Epithelial cell of esophagus (primary cell): ENCODE measurements at regions not wholly inside any gene's neighbourhood (a gene's known extent, or its start where the extent isn't known, plus 50 kb on each side); places are given as distances from the start of the nearest gene placed in this dataset.

Experiments used
- DNase-seq: peaks from one replicate; pipeline ENCODE4 v3.0.0; 2010; ENCODE audit warnings: low read depth
- H3K4me3 ChIP-seq: 2 replicates; pipeline ENCODE4 v1.5.1; 2011; ENCODE audit warnings: mild to moderate bottlenecking, low read length, control low read depth
- TF ChIP-seq, protein P1 (sequence below): IDR thresholded peaks from 2 replicates; pipeline ENCODE4 v1.5.1; 2011; ENCODE audit warnings: low read depth, mild to moderate bottlenecking, low read length, control low read depth, inconsistent platforms; ENCODE audit not compliant: insufficient read depth; ENCODE audit errors: missing control alignments

DNA sequence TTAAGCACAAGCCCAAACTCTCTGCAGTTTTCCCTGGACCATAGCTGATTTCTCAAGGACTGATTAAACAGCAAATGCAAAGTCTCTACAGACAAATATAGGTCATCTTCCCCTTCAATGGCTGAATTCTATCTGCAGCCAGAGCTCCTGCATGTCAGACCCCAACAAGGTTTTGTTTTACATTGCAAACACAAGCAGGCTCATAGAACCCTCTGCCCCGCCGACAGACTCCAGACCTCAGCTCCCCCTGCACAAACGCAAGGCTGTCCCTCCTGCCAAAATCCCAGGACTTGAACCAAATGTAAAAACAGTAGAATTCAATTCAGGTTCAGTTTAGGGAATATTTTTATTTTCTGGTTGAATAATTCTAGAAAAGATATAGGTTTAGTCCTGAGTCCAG, 526.7 kb upstream of the TRPC7 start:
- no peak overlapping the region for H3K4me3 ChIP-seq
- no peak for DNase-seq
- TF ChIP-seq, protein P1, sequence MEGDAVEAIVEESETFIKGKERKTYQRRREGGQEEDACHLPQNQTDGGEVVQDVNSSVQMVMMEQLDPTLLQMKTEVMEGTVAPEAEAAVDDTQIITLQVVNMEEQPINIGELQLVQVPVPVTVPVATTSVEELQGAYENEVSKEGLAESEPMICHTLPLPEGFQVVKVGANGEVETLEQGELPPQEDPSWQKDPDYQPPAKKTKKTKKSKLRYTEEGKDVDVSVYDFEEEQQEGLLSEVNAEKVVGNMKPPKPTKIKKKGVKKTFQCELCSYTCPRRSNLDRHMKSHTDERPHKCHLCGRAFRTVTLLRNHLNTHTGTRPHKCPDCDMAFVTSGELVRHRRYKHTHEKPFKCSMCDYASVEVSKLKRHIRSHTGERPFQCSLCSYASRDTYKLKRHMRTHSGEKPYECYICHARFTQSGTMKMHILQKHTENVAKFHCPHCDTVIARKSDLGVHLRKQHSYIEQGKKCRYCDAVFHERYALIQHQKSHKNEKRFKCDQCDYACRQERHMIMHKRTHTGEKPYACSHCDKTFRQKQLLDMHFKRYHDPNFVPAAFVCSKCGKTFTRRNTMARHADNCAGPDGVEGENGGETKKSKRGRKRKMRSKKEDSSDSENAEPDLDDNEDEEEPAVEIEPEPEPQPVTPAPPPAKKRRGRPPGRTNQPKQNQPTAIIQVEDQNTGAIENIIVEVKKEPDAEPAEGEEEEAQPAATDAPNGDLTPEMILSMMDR, result no peak

DNA sequence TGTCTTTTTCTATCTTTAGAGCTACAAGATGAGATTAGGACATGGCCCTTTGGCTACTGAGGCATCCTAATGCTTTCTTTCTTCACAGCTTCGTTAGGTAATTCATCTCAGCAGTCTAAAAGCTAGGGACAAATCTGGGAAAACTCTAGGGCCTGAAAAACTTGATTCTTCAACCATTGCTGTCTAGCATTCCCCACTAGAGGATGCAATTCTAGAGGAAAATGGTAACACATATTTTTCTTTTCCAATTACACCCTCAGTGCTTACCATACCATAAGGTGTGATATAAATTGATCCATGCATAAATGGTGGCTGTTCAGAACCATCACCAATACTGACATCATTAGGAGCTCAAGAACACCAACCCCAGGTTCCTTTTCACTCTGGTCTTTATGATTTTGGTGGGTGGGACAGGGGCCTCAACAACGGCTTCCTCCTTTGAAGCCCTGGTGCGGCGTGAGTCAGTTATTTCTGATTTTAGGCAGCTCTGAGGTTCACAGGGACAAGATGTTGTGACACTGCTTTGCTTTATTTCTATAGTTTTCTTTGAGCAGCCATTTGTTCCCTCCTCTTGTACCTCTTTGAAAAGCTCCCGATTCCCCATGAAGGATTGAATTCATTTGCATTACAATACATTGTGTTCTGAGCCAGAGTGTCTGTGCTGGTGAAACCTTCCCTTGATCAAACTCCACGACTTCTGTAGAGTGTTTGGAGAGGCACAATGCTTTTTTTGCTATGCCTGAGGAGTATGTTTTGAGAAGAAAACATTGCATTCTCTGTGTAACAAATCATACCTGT, 526.0 kb upstream of the TRPC7 start:
- no peak overlapping the region for H3K4me3 ChIP-seq
- TF ChIP-seq, protein P1, result no peak
- no peak for DNase-seq

DNA sequence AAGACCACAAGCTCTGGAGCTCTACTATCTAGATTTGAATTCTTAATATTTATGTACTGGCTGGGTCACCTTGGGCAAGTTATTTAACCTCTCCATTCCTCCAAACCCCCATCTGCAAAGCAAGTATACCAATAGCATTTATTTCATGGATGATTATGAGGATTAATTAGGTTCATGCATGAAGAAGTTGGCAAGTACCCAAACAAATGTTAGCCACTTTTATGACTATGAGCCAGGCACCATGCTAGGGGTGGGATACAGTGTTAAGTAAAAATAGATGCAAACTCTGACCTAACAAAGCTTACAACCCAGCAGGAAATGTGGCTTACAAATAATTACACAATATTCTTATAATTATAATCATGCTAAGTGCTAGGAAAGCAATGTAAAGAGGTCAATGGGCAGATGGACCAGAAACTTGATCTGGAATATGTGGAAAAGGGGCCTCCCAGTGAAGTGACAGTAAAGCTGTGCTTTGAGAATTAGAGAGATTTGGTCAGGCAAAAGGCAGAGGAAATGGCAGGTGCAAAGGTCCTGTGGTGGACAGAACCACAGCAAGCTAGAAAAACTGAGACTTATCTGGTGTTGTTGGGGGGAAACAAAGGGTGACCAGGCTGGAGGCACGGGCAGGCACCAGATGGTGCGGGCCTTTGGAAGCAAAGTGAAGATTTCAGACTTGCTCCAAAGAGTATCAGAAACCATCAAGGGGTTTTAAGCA, 525.2 kb upstream of the TRPC7 start:
- H3K4me3 ChIP-seq, result no peak overlapping the region
- TF ChIP-seq, protein P1, result no peak
- no peak for DNase-seq

DNA sequence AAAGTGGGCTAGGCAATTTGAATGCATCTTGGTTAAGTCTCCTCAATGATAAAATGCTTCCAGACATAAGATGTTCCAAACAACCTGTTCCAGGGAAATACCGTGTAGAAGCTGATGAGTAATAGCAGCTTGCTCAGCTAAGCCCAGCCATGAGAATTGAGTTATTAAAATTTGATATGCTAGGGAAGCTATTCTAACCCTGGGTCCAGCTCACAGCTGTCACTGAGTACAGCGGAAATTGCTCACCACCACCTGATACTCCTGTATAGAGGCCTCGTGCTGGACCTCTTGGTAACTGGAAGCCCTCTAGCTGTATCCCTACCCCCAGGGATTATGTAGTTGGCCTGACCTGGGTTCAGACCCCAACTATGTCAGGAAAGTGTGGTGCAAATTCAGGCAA, 521.3 kb upstream of the TRPC7 start:
- DNase-seq, result peak; percentile 2
- TF ChIP-seq, protein P1, result no peak
- H3K4me3 ChIP-seq, result no peak overlapping the region

DNA sequence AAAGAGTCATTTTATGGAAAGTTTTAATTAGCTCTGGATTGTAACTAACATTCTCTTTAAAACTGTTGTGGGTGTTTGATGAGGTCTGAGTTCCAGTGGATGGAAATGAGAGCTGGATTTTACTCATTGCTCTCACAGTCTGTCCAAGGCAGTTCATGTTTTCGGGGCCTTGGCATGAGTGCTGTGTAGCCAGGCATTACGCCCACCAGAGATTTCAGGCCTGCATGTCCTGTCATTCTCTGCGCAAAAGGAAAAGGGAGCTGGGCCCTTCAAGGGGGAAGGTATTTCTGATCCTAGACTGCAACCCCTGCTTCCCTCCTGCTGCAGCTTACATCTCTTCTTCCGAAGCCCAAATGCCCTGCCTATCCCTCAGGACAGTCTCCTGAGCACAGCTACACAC, 499.6 kb upstream of the TRPC7 start:
- DNase-seq, result no peak
- no peak overlapping the region for H3K4me3 ChIP-seq
- TF ChIP-seq, protein P1, result no peak

DNA sequence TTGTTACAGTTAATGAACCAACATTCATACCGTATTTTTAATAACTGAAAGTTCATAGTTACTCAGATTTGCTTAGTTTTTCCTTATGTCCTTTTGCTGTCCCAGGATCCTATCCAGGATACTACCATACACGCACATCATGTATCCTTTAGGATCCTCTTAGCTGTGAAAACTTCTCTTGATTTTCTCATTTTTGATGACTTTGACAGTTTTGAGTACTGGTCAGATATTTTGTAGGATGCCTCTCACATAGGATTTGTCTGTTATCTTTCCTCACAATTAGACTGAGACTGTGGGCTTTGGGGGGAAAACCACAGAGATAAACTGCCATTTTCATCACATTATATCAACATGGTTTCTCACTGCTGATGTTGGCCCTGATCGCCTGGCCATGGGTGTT, 491.3 kb upstream of the TRPC7 start:
- DNase-seq, result no peak
- no peak overlapping the region for H3K4me3 ChIP-seq
- TF ChIP-seq, protein P1, result no peak
